Upper lobe of left lung (tissue), 6 donors: ENCODE measurements at regions not wholly inside any gene's neighbourhood (a gene's known extent, or its start where the extent isn't known, plus 50 kb on each side); places are given as distances from the start of the nearest gene placed in this dataset.
A peak's percentile ranks its signal among the peaks of the same experiment; 100 is the strongest.

Experiments used
- ATAC-seq, 2 donors: fragments of 200-7000 bp; cut with Tn5 transposase; one replicate each; pipeline ENCODE4 v1.9.1; 2022; ENCODE audit warnings: mild to moderate bottlenecking in 2 of 2, moderate library complexity in 2 of 2; ENCODE audit not compliant: low FRiP score in 2 of 2
- DNase-seq, 2 donors: peaks; one replicate each; pipeline ENCODE4 v3.0.0-alpha.2; 2019 to 2020
- H3K27ac ChIP-seq, 4 donors: fragments of 200-600 bp; sonication (generic); one replicate each; pipeline ENCODE4 v1.5.1; 2016 to 2019
- H3K27me3 ChIP-seq, 4 donors: fragments of 200-600 bp; sonication (generic); one replicate each; pipeline ENCODE4 v1.5.1; 2017 to 2019
- H3K36me3 ChIP-seq, 4 donors: fragments of 200-600 bp; sonication (generic); one replicate each; pipeline ENCODE4 v1.5.1; 2016 to 2019
- H3K4me1 ChIP-seq, 4 donors: fragments of 200-600 bp; sonication (generic); one replicate each; pipeline ENCODE4 v1.5.1; 2018 to 2019
- H3K4me3 ChIP-seq, 4 donors: fragments of 200-600 bp; sonication (generic); one replicate each; pipeline ENCODE4 v1.5.1; 2017 to 2019; ENCODE audit warnings: mild to moderate bottlenecking in 2 of 4, moderate library complexity in 1 of 4
- H3K9me3 ChIP-seq, 4 donors: fragments of 200-600 bp; sonication (generic); one replicate each; pipeline ENCODE4 v1.5.1; 2018 to 2019
- EP300 ChIP-seq, 4 donors: sonication (generic); formaldehyde crosslinking; IDR thresholded peaks; one replicate each; pipeline ENCODE4 v1.5.1; 2017; ENCODE audit warnings: antibody characterized with exemption in 4 of 4, control low read depth in 2 of 4
- POLR2A ChIP-seq, 4 donors: fragments of 450-650 bp; IDR thresholded peaks; one replicate each; pipeline ENCODE4 v1.5.1; 2016 to 2017; ENCODE audit warnings: antibody characterized with exemption in 4 of 4, mild to moderate bottlenecking in 2 of 4
- POLR2AphosphoS5 ChIP-seq, 2 donors: sonication (generic); formaldehyde crosslinking; IDR thresholded peaks; one replicate each; pipeline ENCODE4 v1.5.1; 2017; ENCODE audit warnings: antibody characterized with exemption in 2 of 2
- WGBS, 2 donors: methylation state at CpG; one replicate each; pipeline ENCODE4 v1.1.5; 2017 to 2018; 5-methylcytosine and 5-hydroxymethylcytosine counted together
- TF ChIP-seq, protein P1 (sequence below), 6 experiments: fragments of 450-650 bp in 4 of 6; fragments of 200-600 bp in 2 of 6; sonication (generic) in 2 of 6; IDR thresholded peaks; one replicate each; pipeline ENCODE4 v1.5.1; 2016 to 2019; ENCODE audit warnings: antibody characterized with exemption in 6 of 6
- donor health status: DM: no; HTN: no; CAD: no; lungs with moderate emphysema.
- donor health status: DM: no; HTN: yes; CAD: no; lungs with severe emphysema.

DNA sequence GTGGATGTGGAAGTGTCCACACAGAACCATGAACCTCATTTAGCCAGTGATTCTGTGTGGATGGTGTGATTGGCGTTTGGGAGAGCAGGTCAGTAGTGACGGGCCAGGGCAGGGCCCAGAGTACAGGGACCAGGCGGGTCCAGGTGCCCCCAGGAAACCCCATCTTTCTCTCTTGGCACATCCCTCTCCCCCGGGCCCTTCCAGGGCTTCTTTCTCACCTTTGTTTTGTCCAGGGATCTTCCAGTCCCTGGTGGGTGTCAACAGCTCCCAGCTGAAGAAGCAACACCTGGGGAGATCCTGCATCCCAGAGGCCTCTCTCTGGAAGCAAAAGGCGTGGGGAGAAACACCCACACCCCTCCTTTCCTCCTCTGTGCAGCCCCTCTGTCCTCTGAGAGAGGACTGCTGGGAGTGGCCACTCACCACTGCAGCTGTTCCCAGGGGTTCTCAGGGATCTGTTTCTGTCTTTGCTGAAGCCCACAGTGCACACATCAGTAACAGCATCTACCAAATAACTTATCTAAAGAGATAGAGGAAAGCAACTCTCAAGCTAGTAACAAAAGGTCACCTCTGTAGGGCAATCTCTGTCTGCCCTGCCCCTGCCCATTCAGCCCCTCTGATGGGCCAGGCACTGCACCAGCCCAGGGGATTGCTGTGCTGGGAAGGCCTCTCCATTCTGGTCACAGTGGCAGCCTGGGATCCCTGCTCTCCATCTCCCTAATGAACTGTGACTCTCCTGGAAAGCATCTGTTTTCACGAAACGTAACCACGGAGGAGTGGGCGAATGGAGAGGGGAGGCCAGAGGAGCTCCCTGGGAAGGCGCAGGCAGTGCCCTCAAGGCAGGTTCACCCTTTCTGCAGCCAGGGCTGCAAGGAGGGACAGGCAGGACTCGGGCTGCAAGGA, 98.3 kb upstream of the ALDH1A3 start:
- H3K27me3 ChIP-seq, result no peaks in the 10 kb centered on the region
- H3K9me3 ChIP-seq, result no peaks in the 10 kb centered on the region
- 88 to 89% methylated on average over 8 to 11 of the region's 11 CpGs for WGBS, 2 donors
- H3K27ac ChIP-seq, result no peak overlapping the region
- H3K36me3 ChIP-seq, result no peaks in the 10 kb centered on the region
- TF ChIP-seq POLR2A (IDR thresholded peaks at IDR 0.05) (no peak), POLR2AphosphoS5 (IDR thresholded peaks at IDR 0.05) (no peak), EP300 (IDR thresholded peaks at IDR 0.05) (no peak)
- TF ChIP-seq, protein P1, sequence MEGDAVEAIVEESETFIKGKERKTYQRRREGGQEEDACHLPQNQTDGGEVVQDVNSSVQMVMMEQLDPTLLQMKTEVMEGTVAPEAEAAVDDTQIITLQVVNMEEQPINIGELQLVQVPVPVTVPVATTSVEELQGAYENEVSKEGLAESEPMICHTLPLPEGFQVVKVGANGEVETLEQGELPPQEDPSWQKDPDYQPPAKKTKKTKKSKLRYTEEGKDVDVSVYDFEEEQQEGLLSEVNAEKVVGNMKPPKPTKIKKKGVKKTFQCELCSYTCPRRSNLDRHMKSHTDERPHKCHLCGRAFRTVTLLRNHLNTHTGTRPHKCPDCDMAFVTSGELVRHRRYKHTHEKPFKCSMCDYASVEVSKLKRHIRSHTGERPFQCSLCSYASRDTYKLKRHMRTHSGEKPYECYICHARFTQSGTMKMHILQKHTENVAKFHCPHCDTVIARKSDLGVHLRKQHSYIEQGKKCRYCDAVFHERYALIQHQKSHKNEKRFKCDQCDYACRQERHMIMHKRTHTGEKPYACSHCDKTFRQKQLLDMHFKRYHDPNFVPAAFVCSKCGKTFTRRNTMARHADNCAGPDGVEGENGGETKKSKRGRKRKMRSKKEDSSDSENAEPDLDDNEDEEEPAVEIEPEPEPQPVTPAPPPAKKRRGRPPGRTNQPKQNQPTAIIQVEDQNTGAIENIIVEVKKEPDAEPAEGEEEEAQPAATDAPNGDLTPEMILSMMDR (IDR thresholded peaks at IDR 0.05), result no peak
- no peaks in the 10 kb centered on the region for H3K4me1 ChIP-seq
- DNase-seq (peak in 1 of 2 donors; percentile 6), ATAC-seq (no peak)
- H3K4me3 ChIP-seq, result no peak overlapping the region

DNA sequence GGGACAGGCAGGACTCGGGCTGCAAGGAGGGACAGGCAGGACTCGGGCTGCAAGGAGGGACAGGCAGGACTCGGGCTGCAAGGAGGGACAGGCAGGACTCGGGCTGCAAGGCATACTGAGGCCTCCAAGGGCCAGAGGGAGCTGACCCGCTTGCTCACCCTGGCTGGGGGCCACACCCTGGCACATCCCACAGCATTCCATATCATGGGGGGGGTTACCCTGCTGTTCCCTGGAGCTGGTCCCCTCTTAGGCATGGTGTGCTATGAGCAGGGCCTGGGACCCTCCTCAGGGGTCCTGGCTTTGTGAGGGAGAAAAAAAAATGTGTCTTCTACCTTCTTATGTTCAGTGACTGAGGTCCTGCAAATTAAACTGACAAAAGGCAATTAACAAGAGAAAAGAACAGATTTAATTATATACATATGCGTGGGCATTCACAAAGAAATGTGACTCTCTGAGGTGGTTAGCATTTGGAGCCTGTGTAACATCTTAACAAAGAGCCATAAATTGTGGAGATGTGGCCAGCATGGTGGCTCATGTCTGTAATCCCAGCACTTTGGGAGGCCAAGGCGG, 97.6 kb upstream of the ALDH1A3 start:
- Histone ChIP-seq H3K9me3 (no peaks in the 10 kb centered on the region), H3K4me3 (no peak overlapping the region), H3K27ac (no peak overlapping the region), H3K4me1 (no peaks in the 10 kb centered on the region), H3K27me3 (no peaks in the 10 kb centered on the region), H3K36me3 (no peaks in the 10 kb centered on the region)
- WGBS, 2 donors, result 81 to 91% methylated on average over 2 to 7 of the region's 7 CpGs
- ATAC-seq, result no peak
- peak in 1 of 2 donors; percentile 10 for DNase-seq
- TF ChIP-seq EP300 (IDR thresholded peaks at IDR 0.05), result no peak

DNA sequence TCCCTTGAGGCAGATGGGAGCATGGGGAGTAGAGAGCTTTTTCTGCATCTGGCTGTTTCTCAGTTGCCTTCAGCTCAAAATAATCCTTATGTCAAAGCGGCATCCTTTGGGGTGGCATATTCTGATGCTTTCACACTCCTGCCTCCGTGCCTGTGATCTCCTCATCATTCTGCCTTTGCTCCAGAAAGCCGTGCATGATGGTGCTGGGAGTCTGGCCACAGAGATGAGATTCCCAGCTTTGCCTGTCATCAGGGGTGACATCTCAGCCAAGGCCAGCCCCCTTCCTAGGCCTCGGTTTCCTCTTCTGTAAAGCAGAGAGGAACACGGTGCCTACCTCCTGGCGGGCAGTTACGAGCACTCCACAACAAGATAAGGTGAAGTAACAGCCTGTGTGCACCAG, 96.3 kb upstream of the ALDH1A3 start:
- no peaks in the 10 kb centered on the region for H3K4me1 ChIP-seq
- peak in 1 of 2 donors; percentile 7 for DNase-seq
- H3K36me3 ChIP-seq, result no peaks in the 10 kb centered on the region
- H3K27ac ChIP-seq, result no peak overlapping the region
- WGBS, 2 donors, result 82 to 97% methylated on average over 3 to 7 of the region's 7 CpGs
- H3K4me3 ChIP-seq, result no peak overlapping the region
- TF ChIP-seq EP300 (IDR thresholded peaks at IDR 0.05) (no peak), POLR2A (IDR thresholded peaks at IDR 0.05) (no peak), POLR2AphosphoS5 (IDR thresholded peaks at IDR 0.05) (no peak)
- TF ChIP-seq, protein P1 (IDR thresholded peaks at IDR 0.05), result no peak
- H3K27me3 ChIP-seq, result no peaks in the 10 kb centered on the region
- no peaks in the 10 kb centered on the region for H3K9me3 ChIP-seq
- ATAC-seq, result no peak

DNA sequence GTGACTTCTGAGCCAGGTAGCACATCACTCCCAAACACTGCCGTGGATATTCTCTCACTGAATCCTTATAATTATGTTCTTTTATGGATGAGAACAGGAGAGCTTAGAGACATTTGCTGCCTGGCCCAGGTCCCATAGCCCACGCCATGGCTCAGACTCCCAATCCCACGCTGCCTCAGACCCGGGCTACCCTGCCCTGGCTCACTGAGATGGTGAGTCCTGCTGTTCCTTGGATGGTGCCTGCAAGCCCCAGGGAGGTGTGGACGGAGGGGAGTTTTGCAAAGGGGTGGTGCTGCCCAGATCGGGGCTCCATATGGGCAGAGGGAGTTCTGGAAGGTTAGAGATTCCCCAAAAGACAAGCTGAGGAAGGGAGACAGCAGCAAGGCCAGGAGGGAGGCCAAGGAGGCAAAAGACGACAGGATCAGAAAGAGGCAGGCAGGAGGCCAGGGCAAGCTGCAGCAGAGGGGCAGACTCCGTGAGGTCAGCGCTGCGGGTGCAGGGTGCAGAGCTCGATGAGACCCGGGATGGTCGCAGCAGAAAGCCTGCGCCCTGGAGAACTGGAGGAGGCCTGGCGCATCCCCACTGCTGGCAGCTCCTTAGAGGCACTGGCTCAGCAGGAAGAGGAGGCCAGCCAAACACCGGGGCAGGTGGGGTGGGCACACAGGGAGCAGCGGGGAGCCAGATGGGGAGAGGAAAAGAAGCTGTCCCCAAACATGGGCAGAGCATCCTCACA, 95.7 kb upstream of the ALDH1A3 start:
- peak in 1 of 2 donors; percentile 10 for DNase-seq
- TF ChIP-seq, protein P1 (IDR thresholded peaks at IDR 0.05), result no peak
- TF ChIP-seq POLR2A (IDR thresholded peaks at IDR 0.05) (no peak), POLR2AphosphoS5 (IDR thresholded peaks at IDR 0.05) (no peak)
- 89 to 91% methylated on average over 14 to 15 of the region's 17 CpGs for WGBS, 2 donors

DNA sequence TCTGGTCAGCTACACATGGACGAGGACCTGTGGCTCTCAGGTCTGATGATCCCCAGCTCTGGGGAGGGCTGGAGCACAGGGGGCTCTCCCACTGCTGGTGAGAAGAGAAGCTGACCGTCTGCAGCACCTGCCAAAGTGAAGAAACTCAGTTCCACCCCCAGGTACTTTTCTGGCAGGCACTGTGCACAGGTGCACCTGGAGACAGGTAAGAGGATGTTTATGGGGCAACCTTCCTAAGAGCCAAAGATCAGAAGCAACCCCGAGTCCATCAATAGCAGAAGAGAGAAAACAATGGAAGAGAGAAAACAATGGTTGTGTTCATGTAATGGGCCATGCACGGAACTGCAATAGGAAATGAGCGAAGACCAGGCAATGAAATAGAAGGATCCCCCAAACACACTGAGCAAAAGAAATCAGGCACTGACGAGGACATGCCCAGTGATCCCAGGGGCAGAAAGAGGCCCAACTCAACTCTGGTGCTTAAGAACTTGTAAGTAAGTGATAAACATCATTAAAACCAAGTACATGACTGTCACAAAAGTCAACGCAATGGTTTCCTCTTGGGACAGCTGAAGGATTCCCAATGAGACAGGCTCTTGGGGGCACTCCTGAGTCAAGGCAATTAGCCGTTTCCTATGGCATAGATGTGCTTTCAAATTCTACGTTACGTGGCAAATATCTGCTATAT, 95.0 kb upstream of the ALDH1A3 start:
- 72 to 83% methylated on average over 9 to 10 of the region's 10 CpGs for WGBS, 2 donors

More for the DNA sequence above, 95.7 kb upstream of the ALDH1A3 start:
- peak in 1 of 2 donors; percentile 10 for ATAC-seq
- Histone ChIP-seq H3K27ac (no peak overlapping the region), H3K9me3 (no peaks in the 10 kb centered on the region), H3K4me1 (no peaks in the 10 kb centered on the region), H3K36me3 (no peaks in the 10 kb centered on the region), H3K27me3 (no peaks in the 10 kb centered on the region), H3K4me3 (no peak overlapping the region)

More for the DNA sequence above, 95.0 kb upstream of the ALDH1A3 start:
- TF ChIP-seq POLR2AphosphoS5 (IDR thresholded peaks at IDR 0.05) (no peak), POLR2A (IDR thresholded peaks at IDR 0.05) (no peak), EP300 (IDR thresholded peaks at IDR 0.05) (no peak)
- TF ChIP-seq, protein P1 (IDR thresholded peaks at IDR 0.05), result no peak
- H3K4me3 ChIP-seq, result no peak overlapping the region
- H3K36me3 ChIP-seq, result no peaks in the 10 kb centered on the region
- no peaks in the 10 kb centered on the region for H3K9me3 ChIP-seq
- ATAC-seq (no peak), DNase-seq (peak in 1 of 2 donors; percentile 10)
- no peaks in the 10 kb centered on the region for H3K27me3 ChIP-seq
- H3K4me1 ChIP-seq, result no peaks in the 10 kb centered on the region
- H3K27ac ChIP-seq, result no peak overlapping the region
